Testis (tissue), 2 donors: ENCODE measurements at regions not wholly inside any gene's neighbourhood (a gene's known extent, or its start where the extent isn't known, plus 50 kb on each side); places are given as distances from the start of the nearest gene placed in this dataset.

Source experiments
- CTCF ChIP-seq, 3 experiments: fragments of 450-650 bp in 2 of 3; fragments of 200-600 bp in 1 of 3; sonication (generic) in 1 of 3; IDR thresholded peaks; one replicate each; pipeline ENCODE4 v1.5.1; 2016 to 2019; ENCODE audit warnings: antibody characterized with exemption in 3 of 3, mild to moderate bottlenecking in 2 of 3, moderate library complexity in 1 of 3
- POLR2A ChIP-seq: fragments of 450-650 bp; IDR thresholded peaks from one replicate; pipeline ENCODE4 v1.6.1; 2017; ENCODE audit warnings: antibody characterized with exemption, mild to moderate bottlenecking, moderate library complexity

- TF ChIP-seq CTCF (IDR thresholded peaks at IDR 0.05) (no peak), POLR2A (no peak)
These were observed 982.5 kb downstream of the TBL1XR1 start for GRCh38 chr3:176214758-176215157.
